HG03064 (cell line): ENCODE measurements at regions not wholly inside any gene's neighbourhood (a gene's known extent, or its start where the extent isn't known, plus 50 kb on each side); places are given as distances from the start of the nearest gene placed in this dataset.

Source experiments
- ATAC-seq: cut with Tn5 transposase; IDR thresholded peaks from one replicate; pipeline ENCODE4 v1.9.1; 2021; ENCODE audit warnings: low read depth; ENCODE audit not compliant: unreplicated experiment

GRCh38 chr2:216745453-216745852 lies 50.1 kb upstream of the IGFBP5 start:
- ATAC-seq, result no peak
